ENCODE measurements at regions not wholly inside any gene's neighbourhood (a gene's known extent, or its start where the extent isn't known, plus 50 kb on each side); places are given as distances from the start of the nearest gene placed in this dataset.
"Not testable (repeated sequence)": the region's sequence is repeated elsewhere in the genome, so short reads cannot be mapped to it uniquely, and the experiment has no call there.

DNA sequence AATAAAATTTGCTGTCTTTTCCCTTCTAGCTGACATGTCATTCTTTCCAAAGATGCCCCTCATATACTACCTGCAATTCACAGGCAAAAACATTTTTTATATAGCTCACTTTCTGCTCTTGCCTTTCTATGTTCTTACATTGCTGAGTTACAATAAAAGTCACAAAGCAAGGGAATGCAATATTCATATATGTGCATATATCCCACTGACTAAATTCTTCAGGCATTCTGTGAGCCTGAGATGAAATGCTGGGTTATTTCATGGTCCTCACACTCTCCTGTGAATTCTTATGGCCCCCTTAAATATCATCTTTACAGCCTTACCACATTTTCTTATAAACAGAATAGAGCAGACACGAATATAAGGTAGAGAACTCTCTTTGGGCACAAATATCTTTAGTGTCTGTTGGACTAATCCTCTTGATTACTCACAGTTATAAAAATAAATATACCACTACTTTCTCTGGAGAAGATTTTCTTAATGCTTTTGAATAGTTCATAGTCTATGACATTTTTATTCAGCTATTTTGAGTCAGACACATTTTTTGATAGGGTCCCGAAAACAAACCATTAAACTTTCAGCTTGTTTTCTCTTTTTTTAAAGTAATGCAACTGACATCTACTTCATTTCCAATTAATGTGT is 84.1 kb upstream of the H2AZ1 start:
- DNase-seq (ENCODE audit: low read depth in 3 of 3): no peak

DNA sequence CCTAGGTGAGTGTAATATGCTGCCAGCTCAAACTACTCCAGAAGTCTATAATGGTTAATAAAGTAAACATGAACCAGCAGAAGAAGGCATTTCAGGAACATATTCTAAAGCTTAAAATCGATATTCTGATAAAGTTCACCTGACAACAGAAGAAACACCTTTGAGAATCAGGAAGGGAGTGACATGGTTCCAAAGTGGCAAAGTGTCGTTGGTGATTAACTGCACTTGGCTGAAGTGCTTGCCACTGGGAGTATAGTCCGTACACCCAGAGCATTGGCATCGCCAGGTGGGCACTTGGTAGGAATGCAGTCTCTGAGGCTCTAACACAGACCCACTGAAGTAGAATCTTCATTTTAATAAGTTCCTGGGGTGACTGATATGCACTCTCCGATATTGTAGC is 76.0 kb upstream of the H2AZ1 start:
- no peak for DNase-seq (ENCODE audit: low read depth in 3 of 3)

DNA sequence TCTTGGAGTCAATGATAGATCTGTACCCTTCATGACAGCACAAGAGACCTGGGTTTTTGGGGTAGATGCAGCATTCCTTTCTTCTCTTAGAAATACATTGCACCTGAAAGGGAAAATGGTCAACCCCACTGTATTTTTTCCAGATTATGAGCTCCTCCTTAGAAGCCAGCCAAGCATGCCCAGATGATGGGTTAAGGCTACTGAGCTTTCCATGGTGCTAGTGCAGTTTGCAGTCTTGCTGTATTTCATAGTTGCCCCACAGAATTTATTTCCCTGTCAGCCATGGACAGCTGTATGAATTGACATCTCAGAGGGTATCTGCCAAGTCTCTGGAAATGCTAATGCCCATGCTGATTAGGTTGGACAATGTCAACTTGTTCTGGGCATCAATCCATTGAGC is 73.7 kb upstream of the H2AZ1 start:
- no peak for DNase-seq (ENCODE audit: low read depth in 3 of 3)

GRCh38 chr4:100022792-100023222 is 72.7 kb upstream of the H2AZ1 start:
- DNase-seq (ENCODE audit: low read depth in 3 of 3): no peak

GRCh38 chr4:100019821-100020220 is 69.7 kb upstream of the H2AZ1 start:
- DNase-seq (ENCODE audit: low read depth in 3 of 3): no peak

GRCh38 chr4:100017637-100018310 is 67.7 kb upstream of the H2AZ1 start:
- no peak for DNase-seq (ENCODE audit: low read depth in 3 of 3)

DNA sequence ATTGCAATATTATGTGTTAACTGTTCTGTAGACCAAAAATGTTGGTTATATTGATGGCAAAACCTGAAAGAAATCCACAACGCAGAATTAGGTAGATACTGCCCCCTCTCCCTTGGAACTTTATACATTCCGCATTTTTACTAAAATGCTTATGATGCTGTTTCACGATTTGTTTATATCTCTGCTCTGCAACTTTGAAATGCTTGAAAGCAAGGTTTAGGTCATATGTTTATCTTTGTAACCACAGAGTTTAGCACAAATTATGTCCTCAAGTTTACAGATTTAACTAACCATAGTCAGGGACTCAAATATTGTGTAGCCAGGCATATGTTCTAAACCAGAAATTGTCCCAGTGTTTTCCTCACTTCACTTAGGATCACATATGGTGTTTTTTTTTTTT is 66.1 kb upstream of the H2AZ1 start:
- no peak for DNase-seq (ENCODE audit: low read depth in 3 of 3)

- DNase-seq (ENCODE audit: low read depth in 3 of 3): no peak
These were observed 64.5 kb upstream of the H2AZ1 start for GRCh38 chr4:100014616-100015015.

DNA sequence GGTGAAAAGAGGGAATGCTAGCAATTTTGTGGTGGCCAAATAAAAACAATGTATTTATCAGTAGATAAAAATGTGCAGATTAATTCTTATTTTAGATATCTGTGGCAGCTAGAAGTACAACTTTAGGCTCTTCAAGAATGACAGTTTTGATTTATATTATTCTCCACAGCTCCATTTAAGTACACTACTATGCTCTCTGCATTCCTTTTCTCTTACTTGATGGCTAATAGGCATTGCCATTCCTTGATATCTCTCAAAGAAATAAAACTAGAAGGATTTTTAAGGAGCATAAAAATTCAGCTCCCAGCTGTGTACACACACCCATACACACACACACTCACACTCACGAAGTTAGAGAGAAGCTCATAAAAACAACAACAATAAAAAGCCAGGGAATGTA is 59.4 kb upstream of the H2AZ1 start:
- DNase-seq (ENCODE audit: low read depth in 3 of 3): no peak

- no peak for DNase-seq (ENCODE audit: low read depth in 3 of 3)
These were observed 58.0 kb upstream of the H2AZ1 start for GRCh38 chr4:100008048-100008447.

- not testable (repeated sequence) for DNase-seq (ENCODE audit: low read depth in 3 of 3)
These were observed 56.1 kb upstream of the H2AZ1 start for GRCh38 chr4:100006161-100006560.
